ENCODE measurements at regions not wholly inside any gene's neighbourhood (a gene's known extent, or its start where the extent isn't known, plus 50 kb on each side); places are given as distances from the start of the nearest gene placed in this dataset.
A peak's percentile ranks its signal among the peaks of the same experiment; 100 is the strongest.

DNA sequence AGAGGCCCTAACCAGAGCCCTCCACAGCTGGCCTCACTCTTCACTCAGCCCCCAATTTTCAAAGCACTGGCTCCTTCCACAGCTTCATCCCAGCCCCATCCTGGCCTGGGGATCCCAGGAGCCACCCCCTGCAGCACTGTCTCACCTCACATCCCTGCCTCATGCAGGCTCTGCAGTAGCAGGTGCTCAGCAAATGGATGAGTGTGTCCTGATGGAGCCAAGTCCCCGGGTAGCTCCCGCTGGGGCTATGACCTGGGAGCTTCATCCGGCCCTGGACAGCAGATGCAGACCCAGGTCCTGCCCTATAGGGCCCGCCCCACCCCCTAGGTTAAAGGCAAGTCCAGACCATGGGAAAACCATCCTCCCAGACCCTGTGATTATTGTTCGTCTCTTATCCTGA is 143.2 kb upstream of the ZNF507 start:
- DNase-seq (ENCODE audit: low spot score) = no peak

DNA sequence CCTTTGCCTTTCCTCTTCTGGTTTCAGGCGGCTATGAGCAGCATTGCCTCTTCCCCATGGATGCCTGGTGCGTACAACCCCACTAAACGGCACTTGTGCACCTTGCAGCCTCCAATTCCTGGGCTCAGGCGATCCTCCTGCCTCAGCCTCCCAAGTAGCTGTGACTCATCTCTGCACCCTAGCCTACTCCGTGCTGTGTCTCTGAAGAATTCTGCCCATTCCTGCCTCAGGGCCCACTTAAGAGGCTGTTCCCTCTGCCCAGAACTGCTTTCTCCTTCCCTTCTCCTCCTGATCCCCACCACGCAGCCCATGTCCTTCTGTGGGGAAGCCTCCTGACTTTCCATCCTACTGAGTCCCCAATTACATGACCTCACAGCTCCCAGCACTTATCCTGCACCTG is 142.2 kb upstream of the ZNF507 start:
- DNase-seq (ENCODE audit: low spot score) = no peak

DNA sequence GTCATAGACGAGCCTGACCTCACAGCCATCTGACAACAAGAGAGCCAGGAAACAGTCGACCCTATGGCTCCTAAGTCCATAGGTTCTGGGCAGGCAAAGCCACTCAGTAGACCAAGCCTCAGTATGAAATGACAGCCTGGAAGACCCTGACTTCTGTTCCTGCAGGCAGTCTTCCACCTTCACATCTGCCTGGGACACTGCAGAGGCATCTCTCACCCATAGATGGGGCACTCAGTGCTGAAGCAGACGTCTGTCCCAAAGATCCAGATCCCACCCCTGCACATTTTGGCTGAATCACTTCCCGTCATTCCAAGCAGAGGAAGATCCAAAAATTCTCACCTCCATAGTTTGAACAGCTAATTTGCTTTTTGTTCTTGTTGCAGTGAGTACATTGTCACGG is 139.3 kb upstream of the ZNF507 start:
- no peak for DNase-seq (ENCODE audit: low spot score)

DNA sequence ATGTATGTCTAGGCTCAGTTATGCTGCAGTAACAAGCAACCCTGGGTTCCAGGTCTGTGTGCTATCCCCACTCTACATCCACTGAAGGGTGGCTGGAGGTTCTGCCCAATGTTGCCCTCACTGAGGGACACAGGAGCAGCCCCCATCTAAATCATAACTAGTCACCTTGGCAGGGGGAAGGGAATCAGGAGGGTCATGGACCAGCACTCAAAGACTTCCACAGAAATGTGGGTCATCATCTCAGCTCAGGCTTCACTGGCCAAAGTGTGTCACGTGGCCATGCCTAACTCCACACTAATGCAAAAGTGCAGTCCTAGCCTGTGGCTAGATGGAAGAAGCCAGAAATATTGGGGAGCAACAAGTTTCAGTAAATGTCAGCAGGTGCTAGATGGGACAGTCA is 137.3 kb upstream of the ZNF507 start:
- no peak for DNase-seq (ENCODE audit: low spot score)

DNA sequence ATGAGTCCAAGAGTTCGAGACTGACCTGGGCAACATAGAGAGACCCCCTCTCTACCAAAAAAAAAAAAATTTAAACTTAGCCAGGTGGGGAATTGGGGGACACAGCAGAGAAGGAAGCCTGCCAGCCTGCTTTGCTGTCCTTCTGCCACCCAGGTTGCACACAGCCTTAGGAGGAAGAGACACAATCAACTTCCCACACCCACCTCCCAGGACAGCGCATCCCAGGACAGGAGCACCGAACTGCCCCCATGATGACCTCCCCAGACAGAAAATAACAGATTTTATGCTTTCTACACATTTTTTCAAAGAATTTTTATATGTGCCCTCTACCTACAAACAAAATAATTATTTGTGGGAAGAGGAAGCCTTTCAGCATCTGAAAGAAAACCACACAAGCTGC is 126.0 kb upstream of the ZNF507 start:
- no peak for DNase-seq (ENCODE audit: low spot score)

DNA sequence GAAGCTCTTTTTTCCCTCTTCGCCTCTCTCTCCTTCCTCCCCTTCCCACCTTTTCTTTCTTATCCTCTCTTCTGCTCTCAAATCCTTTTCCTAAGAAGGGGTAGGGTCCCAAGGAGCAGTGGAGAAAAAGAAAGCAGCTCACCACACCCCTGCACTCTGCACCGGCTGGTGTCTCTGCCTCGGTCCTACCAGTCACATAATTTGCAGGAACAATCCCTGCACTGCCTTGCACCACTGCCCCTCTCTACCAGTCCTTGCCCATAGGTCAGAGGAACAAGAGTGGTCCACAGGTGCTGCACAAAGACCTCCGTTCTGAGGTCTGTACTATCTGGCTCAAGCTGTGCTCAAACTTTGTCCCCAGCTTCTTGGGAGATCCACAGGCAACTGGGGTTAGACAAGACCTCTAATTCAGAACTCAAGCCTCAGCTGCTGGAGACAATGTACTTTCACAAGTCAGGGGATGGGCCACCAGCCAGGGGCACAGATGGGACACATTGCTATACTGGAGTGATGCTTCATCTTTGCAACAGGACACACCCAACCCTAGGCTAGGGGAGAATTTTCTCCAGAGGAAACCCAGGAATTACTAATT is 125.4 kb upstream of the ZNF507 start:
- DNase-seq (ENCODE audit: low spot score) = no peak

DNA sequence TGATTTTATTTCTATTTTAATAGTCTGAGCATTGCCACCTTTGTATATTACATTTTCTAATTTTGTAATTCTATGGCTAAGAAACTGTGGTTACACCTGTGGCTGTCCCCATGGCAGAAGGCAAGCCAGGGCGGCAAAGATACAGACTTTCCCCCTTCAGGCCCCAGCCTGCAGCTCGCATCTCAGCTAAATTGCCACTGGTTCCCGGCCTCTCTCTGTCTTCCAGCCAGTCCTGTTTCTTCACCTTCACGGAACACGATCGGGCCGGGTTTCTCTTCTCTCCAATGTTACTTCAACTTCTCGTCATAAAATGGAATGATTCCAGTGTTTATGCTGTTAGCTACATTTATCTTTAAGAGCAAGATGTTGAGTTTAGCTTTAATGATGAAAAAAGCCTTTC is 124.5 kb upstream of the ZNF507 start:
- DNase-seq (ENCODE audit: low spot score) = no peak

DNA sequence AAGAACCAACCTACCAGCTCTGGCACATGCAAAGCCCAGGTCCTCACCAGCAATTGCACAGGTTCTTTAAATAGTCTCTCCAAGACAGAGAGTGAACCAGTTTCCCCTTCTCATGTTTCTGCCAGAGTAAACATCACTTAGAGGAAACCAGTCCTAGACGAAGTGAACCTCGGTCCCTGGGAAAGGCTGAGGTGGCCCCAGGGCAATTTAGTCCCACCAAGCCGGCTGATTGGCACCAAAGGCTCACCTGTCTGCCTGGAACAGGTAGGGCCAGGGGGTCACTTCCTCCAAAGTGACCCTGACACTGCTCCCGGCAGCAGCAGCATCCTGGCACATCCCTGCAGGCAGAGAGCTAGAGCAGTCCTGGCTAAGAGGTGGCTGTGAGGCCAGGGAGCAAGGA is 122.9 kb upstream of the ZNF507 start:
- DNase-seq (ENCODE audit: low spot score) = no peak

DNA sequence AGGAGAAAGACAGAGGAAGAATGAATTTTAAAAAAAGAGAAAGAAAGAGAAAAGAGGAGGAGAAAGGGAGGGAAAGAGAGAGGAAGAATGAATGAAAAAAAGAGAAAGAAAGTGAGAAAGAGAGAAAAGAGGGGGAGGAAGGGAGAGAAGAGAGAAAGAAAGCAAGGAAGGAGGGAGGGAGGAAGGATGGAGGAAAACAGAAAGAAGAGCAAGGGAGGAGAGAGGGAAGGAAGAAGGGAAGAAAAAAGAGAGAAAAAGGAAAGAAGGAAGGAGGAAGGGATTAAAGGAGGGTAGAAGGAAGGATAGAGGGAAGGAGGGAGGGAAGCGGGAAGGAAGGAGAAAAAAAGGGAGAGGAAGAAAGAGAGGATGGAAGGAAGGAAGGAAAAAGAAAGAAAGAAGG is 122.3 kb upstream of the ZNF507 start:
- DNase-seq (ENCODE audit: low spot score) = no peak

DNA sequence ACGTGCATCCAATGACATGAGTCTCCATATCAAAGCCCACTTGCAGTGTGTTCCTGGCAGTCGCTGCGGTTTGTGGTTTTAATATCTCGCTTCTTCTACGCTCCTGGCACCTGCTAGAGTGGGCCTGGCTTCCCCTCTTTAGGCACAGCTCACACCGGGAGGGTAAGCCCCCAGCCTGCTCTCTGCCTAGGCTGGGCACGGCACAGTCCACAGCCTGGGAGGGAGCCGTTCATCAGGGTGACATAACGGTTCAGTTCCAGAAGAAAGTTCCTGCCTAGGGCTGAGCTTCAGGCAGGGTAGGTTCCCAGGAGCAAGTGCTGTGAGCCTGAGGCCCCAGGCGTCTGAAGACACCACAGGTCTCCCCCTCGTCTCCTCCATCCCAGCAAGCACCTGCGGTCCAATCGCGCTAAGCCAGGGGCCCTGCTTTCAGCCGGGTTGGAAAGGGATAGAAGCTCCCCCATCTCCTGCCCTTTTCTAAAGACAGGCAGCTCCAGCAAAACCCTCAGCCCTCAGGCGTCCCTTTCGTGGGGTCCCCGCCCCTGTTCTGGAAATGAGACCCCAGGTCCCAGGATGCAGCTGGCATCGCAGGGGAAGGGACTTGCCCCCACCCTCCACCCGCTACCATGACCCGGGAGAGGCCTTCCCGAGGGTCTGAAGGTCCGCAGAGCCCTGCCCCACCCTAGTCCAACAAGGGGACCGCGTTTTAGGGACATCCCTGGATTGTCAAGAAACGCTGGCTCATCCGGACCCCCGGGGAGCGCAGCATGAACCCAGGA is 121.6 kb upstream of the ZNF507 start:
- DNase-seq (ENCODE audit: low spot score) = no peak

DNA sequence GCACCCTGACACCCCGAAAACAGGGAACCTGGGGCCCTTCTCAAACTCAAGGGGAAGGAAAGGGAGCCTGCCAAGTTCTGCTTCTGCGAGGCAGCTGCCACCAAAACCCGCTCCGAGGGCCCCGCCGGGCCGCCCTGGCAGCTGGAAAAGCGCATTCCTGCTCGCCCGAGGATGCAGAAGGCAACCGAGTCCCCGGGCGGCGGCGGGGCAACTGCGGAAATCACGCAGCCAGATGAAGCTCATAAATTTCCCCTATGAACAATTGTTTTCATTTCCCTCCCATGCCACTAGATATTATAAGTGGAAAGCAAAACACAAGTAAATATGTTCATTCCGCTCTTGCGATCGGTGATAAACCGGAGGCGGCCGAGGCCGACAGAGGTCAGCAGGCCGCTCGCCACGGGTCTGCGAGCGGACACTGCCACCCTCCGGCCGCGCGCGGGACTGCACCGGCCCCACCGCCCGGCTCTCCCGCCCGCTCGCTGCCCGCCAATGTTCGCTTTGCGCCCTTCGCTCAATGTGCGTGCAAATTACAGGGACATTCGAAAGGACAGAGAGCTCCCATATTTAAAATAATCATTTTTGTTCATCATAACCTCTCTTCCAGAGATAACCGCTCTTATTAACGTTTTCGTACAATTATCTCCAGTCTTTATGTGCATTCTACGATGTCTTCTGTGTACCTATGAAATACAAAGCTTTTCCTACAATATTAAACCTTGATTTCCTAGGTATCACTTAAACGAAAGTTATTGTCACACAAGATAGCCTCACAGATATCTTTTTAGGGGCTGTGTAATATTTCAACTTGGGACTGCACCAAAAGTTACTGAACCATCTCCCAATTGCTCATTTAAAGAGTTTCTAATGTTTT is 120.8 kb upstream of the ZNF507 start:
- peak; percentile 85 for DNase-seq (ENCODE audit: low spot score)

DNA sequence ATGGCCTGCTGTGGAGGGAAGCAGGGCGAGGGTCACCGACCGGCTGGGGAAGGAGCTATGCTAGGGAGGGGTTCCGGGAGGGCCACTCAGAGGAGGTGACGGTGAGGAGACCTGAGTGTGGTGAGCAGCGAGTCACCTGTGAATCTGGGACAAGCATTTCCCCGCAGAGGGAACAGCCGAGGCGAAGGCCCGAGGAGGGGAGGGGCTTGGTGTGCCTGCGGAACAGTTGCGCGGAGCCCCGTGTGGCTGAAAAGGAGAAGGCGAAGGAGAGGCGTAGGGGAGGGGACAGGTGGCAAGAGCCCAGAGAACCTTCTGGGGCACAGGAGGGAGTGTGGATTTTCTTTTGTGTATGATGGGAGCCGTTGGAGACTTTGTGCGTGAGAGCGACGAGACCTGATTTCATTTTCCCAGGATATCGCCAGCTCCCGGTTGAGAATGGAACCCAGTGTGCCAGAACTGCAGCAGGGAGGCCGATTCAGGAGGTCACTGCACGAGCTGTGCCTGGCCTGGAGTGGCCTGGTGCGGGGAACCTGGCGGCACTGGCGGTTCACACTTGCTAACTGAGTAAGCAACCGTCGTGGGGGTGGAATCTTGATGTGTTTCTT is 117.7 kb upstream of the ZNF507 start:
- DNase-seq (ENCODE audit: low spot score) = no peak

DNA sequence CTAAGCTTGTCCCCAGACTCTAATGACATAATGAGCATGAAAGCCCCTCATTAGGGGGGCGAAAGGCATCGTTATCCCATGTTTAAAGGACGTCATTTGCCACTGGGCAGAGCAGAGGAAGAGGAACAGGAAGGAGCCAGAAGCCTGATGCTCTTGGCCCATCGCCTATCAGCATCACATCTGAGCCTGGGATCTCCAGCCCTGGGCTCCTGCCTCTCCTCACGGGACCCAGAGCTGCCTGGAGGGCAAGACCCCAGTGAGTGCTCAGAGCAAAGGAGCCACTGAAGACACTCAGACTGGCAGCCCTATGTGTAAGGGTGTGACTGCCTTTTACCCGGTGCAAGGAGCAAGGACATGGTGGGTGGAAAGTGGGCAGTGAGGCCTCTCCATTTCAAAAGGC is 115.0 kb upstream of the ZNF507 start:
- DNase-seq (ENCODE audit: low spot score) = no peak

DNA sequence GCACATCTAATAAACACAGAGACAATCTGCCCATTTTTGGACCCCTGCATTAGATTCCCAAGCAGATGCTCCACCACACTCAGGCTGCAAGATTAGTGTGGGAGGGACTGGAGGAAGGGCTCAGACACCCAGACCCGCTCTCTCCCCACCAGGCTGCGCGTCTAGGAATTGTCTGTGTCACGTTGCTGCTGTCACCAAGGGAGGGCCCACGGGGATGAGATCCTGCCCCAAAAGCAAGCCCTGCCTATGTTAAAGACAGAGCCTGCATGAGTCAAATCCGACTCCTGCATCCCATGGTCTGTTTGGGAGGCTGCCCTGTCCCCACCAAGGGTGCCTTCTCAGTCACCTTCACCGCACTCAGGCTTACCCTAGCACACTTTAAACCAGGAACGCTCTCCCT is 114.4 kb upstream of the ZNF507 start:
- DNase-seq (ENCODE audit: low spot score) = no peak

DNA sequence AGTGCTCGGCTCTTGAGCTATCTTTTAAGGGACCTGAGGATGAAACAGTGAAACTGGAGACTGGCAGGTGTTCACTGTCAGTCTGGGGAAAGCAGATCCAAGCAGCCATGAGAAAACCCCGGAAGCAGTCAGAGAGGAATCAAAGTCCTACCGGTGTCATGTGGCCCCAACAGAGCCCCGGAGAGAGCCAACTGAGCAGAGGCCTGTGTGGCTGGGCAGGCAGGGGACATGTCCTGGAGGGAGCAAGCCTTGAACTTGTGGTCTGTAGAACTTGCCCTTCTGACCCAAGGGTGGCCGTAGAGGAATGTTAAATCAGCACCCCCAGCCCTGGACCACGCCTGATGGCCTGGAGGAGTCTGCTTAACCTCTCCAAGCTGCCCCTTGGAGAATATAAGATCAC is 113.7 kb upstream of the ZNF507 start:
- no peak for DNase-seq (ENCODE audit: low spot score)

DNA sequence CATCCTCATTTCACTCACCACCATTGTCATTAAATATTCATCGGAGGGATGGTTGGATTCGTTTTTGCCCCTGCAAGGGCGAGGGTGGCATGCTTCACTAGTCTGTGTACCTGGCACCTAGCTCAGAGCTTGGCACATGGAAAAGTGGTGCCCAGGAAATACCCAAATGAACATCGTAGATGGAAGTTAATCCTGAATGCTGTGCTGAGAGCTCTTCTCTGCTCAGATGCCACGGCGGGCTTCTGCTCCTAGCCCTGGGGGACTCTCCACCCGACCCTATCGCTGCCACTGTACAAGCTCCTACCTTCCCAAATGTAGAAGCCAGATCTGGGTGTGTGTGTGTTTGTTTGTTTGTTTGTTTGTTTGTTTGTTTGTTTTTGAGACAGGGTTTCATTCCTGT is 113.0 kb upstream of the ZNF507 start:
- no peak for DNase-seq (ENCODE audit: low spot score)

DNA sequence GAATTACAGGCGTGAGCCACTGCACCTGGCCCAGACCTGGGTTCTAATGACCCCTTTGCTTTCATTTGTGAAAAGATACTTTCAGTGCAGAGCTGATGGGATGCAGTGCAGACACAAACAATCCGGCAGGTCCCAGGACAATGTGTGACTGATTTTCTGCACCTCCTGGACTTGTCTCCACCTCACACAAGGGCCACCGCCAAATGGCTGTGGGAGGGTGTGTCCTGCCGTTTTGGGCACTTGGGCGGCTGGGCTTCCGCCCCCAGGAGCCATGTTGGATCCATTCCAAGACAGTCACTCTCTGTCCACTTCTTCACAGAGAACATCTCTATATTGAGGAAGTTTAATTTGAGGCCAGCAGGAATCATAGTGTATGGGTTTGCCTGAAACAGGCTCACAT is 112.3 kb upstream of the ZNF507 start:
- no peak for DNase-seq (ENCODE audit: low spot score)

DNA sequence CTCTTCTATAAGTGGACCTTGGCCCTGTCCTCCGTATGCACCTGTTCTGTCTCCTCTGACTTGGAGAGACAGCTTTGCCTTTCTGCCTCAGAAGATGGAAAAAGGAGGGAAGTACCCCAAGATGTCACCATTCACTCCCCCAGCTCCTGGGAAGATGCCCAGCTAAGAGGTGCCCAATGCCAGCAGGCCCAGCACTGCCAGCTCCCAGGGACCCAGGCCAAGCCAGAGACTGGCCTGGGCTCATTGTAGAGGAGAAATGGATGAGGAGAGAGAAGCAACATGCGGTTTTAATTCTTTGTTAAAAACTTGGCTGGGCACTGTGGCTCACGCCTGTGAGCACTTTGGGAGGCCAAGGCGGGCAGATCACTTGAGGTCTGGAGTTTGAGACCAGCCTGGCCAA is 111.5 kb upstream of the ZNF507 start:
- DNase-seq (ENCODE audit: low spot score) = no peak

DNA sequence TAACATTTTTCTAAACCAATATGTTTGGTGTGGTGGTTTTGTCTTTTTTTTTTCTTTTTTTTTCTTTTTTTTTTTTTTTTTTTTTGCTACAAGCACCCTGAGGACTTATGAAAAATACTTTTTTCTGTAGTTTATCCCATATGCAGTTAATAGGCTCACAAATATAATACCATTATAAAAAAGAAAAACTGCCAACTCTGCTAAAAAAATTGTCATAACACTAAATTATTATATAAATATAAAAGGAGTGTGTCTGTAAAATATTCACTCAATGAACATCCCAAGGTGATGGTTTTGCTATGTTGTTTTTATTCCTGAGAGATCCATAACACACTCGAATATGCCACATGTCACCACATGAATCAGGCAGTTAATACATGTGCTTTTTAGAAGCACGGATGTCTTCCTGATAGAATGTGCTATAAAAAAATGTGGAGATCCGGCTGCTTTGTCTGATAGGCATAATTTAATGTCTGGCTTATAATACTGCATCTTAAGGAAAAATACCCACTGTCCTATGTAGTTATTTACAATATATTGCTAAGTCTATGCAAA is 110.7 kb upstream of the ZNF507 start:
- no peak for DNase-seq (ENCODE audit: low spot score)

DNA sequence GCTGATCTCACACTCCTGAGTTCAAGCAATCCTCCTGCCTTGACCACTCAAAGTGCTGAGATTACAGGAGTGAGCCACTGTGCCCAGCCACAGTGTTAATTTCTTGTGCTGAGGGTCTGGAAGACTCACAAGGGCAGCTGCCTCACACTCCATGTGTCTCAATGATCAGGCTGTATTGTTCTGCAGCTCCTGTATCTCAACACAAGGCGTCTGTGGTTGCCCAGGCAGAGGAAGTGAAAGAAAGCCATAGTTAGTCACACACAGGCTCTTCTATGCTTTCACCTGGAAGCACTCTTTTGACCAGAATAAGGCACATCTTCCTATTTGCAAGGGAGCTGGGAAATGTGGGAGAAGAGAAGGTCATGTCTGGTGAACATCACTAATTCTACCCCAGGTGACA is 107.3 kb upstream of the ZNF507 start:
- DNase-seq (ENCODE audit: low spot score) = no peak

DNA sequence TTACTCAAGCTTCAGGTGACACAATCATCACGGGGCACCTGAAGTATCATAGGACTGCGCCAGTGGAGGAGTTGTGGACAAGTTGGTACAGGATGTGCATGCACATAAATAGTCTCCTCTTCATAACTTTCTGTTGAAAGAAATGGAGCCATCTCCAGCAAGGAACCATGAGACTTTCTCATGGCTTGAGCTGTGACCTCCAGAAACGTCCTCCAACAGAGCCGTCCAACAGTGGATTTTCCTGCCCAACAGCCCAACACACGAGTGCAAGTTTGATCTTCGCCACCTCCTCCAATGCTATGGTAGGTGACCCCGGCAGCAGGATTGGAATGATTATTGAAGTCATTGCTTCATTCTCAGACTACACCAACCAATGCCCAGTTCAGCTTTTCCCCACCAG is 105.1 kb upstream of the ZNF507 start:
- DNase-seq (ENCODE audit: low spot score) = no peak

DNA sequence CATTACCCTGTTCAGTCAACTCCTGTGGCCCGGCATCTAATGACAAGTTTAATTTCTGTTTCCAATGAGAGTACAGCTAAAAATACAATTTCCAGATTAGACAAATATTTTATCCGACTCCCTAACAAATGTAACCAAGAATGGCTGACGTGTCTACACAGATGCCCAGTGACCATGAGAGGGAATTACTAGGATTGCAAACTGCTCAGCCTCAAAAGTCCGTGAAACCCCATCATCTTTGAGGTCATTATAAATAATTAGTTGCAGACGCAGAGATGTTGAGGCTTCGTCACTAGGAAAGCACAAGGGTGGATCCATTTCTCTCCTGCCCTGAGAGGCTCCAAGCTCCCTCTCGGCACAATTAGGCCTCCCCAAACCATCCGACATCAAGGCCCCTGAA is 104.1 kb upstream of the ZNF507 start:
- DNase-seq (ENCODE audit: low spot score) = no peak
